Neural cell (in vitro differentiated cells): ENCODE measurements at regions not wholly inside any gene's neighbourhood (a gene's known extent, or its start where the extent isn't known, plus 50 kb on each side); places are given as distances from the start of the nearest gene placed in this dataset.

Experiments used
- EP300 ChIP-seq: fragments of 450-650 bp; conservative IDR thresholded peaks from 2 replicates; pipeline ENCODE4 v1.6.1; 2014; ENCODE audit warnings: antibody characterized with exemption, mild to moderate bottlenecking, moderate library complexity; ENCODE audit not compliant: poor library complexity, severe bottlenecking
- EZH2 ChIP-seq: fragments of 200-600, 300-800 bp; shearing (Covaris generic), sonication (generic); IDR thresholded peaks from 2 replicates; pipeline ENCODE4 v1.6.1; 2014; ENCODE audit warnings: antibody characterized with exemption, low read length, borderline replicate concordance, mild to moderate bottlenecking; ENCODE audit not compliant: insufficient read depth, poor library complexity, severe bottlenecking
- MXI1 ChIP-seq: fragments of 450-650 bp; conservative IDR thresholded peaks from 2 replicates; pipeline ENCODE4 v1.6.1; 2014; ENCODE audit warnings: antibody characterized with exemption, mild to moderate bottlenecking; ENCODE audit not compliant: poor library complexity, severe bottlenecking
- POLR2AphosphoS5 ChIP-seq: IDR thresholded peaks from 2 replicates; pipeline ENCODE4 v1.6.1; 2012
- RAD21 ChIP-seq: fragments of 450-650 bp; conservative IDR thresholded peaks from 2 replicates; pipeline ENCODE4 v1.6.1; 2014; ENCODE audit warnings: antibody characterized with exemption, mild to moderate bottlenecking, moderate library complexity
- SMC3 ChIP-seq: fragments of 450-650 bp; conservative IDR thresholded peaks from 2 replicates; pipeline ENCODE4 v1.6.1; 2014; ENCODE audit warnings: antibody characterized with exemption, mild to moderate bottlenecking, moderate library complexity; ENCODE audit not compliant: poor library complexity
- TAF1 ChIP-seq: IDR thresholded peaks from 2 replicates; pipeline ENCODE4 v1.6.1; 2012; ENCODE audit warnings: low read depth
- TF ChIP-seq, protein P1 (sequence below): fragments of 450-650 bp; IDR thresholded peaks from 2 replicates; pipeline ENCODE4 v1.5.1; 2014; ENCODE audit warnings: antibody characterized with exemption, mild to moderate bottlenecking, moderate library complexity; ENCODE audit not compliant: poor library complexity, severe bottlenecking
- TF ChIP-seq, protein P2 (sequence below): IDR thresholded peaks from 2 replicates; pipeline ENCODE4 v1.6.1; 2012; ENCODE audit warnings: borderline replicate concordance

DNA sequence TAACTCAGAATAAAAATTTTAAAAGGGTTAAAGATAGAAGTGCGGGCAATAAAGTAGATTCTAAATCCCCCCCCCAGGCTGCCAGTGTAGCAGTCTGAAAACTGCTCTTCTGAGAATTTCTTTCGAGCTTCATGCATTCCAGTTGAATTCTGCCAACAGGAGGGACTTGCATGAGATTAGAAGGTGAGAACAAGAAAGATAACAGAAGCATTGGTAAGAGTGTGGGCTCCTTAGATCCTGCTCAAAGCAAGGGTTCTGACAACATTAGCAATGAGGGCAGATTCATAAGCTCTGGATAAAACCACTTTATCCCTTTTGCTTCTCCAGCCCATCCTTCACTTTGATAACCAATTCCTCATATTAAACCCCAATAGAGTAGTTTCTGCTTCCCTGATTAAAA lies 235.9 kb upstream of the CDH6 start:
- no peak for TF ChIP-seq POLR2AphosphoS5
- TF ChIP-seq, protein P1, sequence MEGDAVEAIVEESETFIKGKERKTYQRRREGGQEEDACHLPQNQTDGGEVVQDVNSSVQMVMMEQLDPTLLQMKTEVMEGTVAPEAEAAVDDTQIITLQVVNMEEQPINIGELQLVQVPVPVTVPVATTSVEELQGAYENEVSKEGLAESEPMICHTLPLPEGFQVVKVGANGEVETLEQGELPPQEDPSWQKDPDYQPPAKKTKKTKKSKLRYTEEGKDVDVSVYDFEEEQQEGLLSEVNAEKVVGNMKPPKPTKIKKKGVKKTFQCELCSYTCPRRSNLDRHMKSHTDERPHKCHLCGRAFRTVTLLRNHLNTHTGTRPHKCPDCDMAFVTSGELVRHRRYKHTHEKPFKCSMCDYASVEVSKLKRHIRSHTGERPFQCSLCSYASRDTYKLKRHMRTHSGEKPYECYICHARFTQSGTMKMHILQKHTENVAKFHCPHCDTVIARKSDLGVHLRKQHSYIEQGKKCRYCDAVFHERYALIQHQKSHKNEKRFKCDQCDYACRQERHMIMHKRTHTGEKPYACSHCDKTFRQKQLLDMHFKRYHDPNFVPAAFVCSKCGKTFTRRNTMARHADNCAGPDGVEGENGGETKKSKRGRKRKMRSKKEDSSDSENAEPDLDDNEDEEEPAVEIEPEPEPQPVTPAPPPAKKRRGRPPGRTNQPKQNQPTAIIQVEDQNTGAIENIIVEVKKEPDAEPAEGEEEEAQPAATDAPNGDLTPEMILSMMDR, result no peak
- TF ChIP-seq EZH2, result no peak
- no peak for TF ChIP-seq EP300
- TF ChIP-seq, protein P2, sequence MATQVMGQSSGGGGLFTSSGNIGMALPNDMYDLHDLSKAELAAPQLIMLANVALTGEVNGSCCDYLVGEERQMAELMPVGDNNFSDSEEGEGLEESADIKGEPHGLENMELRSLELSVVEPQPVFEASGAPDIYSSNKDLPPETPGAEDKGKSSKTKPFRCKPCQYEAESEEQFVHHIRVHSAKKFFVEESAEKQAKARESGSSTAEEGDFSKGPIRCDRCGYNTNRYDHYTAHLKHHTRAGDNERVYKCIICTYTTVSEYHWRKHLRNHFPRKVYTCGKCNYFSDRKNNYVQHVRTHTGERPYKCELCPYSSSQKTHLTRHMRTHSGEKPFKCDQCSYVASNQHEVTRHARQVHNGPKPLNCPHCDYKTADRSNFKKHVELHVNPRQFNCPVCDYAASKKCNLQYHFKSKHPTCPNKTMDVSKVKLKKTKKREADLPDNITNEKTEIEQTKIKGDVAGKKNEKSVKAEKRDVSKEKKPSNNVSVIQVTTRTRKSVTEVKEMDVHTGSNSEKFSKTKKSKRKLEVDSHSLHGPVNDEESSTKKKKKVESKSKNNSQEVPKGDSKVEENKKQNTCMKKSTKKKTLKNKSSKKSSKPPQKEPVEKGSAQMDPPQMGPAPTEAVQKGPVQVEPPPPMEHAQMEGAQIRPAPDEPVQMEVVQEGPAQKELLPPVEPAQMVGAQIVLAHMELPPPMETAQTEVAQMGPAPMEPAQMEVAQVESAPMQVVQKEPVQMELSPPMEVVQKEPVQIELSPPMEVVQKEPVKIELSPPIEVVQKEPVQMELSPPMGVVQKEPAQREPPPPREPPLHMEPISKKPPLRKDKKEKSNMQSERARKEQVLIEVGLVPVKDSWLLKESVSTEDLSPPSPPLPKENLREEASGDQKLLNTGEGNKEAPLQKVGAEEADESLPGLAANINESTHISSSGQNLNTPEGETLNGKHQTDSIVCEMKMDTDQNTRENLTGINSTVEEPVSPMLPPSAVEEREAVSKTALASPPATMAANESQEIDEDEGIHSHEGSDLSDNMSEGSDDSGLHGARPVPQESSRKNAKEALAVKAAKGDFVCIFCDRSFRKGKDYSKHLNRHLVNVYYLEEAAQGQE, result no peak
- no peak for TF ChIP-seq RAD21
- no peak for TF ChIP-seq TAF1
- no peak for TF ChIP-seq MXI1
- no peak for TF ChIP-seq SMC3
